PC-9 (cell line): ENCODE measurements at regions not wholly inside any gene's neighbourhood (a gene's known extent, or its start where the extent isn't known, plus 50 kb on each side); places are given as distances from the start of the nearest gene placed in this dataset.

Source experiments
- BruUV-seq: library from RNA; stranded (reverse); fragments of 400-500 nt; replicated peaks from 2 replicates; lab custom pipeline; 2021; lab: Mats Ljungman, UMichigan
- CTCF ChIA-PET: fragments of 300-600 bp; sonication (Branson Sonifier 250); formaldehyde crosslinking; loops from one replicate; lab custom pipeline; 2022; ENCODE audit warnings: antibody characterized with exemption; lab: Charles Lee
- POLR2A ChIA-PET: fragments of 300-600 bp; sonication (Branson Sonifier 250); formaldehyde crosslinking; loops from one replicate; lab custom pipeline; 2022; ENCODE audit warnings: antibody characterized with exemption; ENCODE audit not compliant: unreplicated experiment; lab: Charles Lee
- DNase-seq, 2 experiments: peaks; one replicate each; pipeline versions ENCODE4 v3.0.0 to v3.0.0-alpha.2; 2015 to 2022; ENCODE audit warnings: mixed read lengths in 1 of 2
- H2AFZ ChIP-seq: fragments of 200-600 bp; sonication (generic); 2 replicates; pipeline ENCODE4 v1.8.1; 2017; ENCODE audit warnings: antibody characterized with exemption
- H3F3A ChIP-seq: fragments of 200-600 bp; sonication (generic); 2 replicates; pipeline ENCODE4 v1.8.1; 2017; ENCODE audit warnings: antibody characterized with exemption, mild to moderate bottlenecking, low read depth; ENCODE audit not compliant: insufficient read depth
- H3K27ac ChIP-seq: fragments of 200-600 bp; sonication (generic); 2 replicates; pipeline ENCODE4 v1.6.1; 2016; ENCODE audit warnings: mixed run types
- H3K27me3 ChIP-seq: fragments of 200-600 bp; sonication (generic); 2 replicates; pipeline ENCODE4 v1.6.1; 2016; ENCODE audit warnings: low read depth, mixed run types; ENCODE audit not compliant: insufficient read depth
- H3K36me3 ChIP-seq: fragments of 200-600 bp; sonication (generic); 2 replicates; pipeline ENCODE4 v1.6.1; 2016; ENCODE audit warnings: low read depth, mixed run types
- H3K4me1 ChIP-seq: fragments of 200-600 bp; sonication (generic); replicated peaks from 2 replicates; pipeline ENCODE4 v1.6.1; 2016; ENCODE audit warnings: mixed run types; ENCODE audit not compliant: insufficient read depth
- H3K4me2 ChIP-seq: fragments of 200-600 bp; sonication (generic); 2 replicates; pipeline ENCODE4 v1.6.1; 2017; ENCODE audit warnings: mixed run types
- H3K4me3 ChIP-seq: fragments of 200-600 bp; sonication (generic); 2 replicates; pipeline ENCODE4 v1.6.1; 2016; ENCODE audit warnings: mixed run types
- H3K79me2 ChIP-seq: fragments of 200-600 bp; sonication (generic); 2 replicates; pipeline ENCODE4 v1.6.1; 2017; ENCODE audit warnings: low read depth, mixed run types
- H3K9me2 ChIP-seq: fragments of 200-600 bp; sonication (generic); 2 replicates; pipeline ENCODE4 v1.8.1; 2017; ENCODE audit warnings: mild to moderate bottlenecking; ENCODE audit not compliant: insufficient read depth
- H3K9me3 ChIP-seq: fragments of 200-600 bp; sonication (generic); 2 replicates; pipeline ENCODE4 v1.8.1; 2016; ENCODE audit warnings: low read depth; ENCODE audit not compliant: insufficient read depth
- H4K20me1 ChIP-seq: fragments of 200-600 bp; sonication (generic); 2 replicates; pipeline ENCODE4 v1.8.1; 2017; ENCODE audit not compliant: insufficient read depth
- EZH2 ChIP-seq: fragments of 200-600 bp; sonication (generic); IDR thresholded peaks from 2 replicates; pipeline ENCODE4 v1.8.0; 2017; ENCODE audit warnings: antibody characterized with exemption, low read depth
- intact Hi-C: fragments of 100-400 bp; cut with micrococcal nuclease; formaldehyde crosslinking; loops from one replicate; pipeline ENCODE4 v1.10.0; 2022; ENCODE audit not compliant: unreplicated experiment
- TF ChIP-seq, protein P1 (sequence below): fragments of 200-600 bp; sonication (generic); conservative IDR thresholded peaks from 2 replicates; pipeline ENCODE4 v1.6.1; 2017; ENCODE audit warnings: mixed run types, antibody characterized with exemption, mild to moderate bottlenecking, moderate library complexity

DNA sequence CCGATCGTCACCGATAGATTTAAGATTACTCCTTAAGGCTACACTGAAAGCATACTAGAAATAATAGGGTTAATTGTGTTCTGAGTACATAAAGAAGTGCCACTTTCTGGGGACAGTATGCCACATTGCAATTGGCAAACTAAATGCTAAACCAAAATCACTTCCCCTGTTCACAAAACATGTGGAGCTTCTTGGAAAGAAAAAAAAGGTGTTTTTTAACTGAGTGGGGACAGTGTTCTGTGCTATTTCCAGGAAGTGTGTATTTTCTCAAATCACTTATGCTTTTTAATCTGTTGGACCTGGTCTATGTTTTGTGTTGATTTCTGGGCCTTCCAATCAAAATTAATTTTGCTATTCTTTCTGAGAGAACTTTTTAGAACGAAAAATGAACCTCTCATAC lies 149.3 kb upstream of the MPDZ start:
- H3K79me2 ChIP-seq, result no peaks in the 10 kb centered on the region
- no peak overlapping the region for H2AFZ ChIP-seq
- no peak overlapping the region for H3K4me3 ChIP-seq
- ChIA-PET CTCF (interaction anchor here (1.1 kb wide), 1 partner anchor 1005 kb away, joined by 4 read pairs; no protein-coding TSS in a partner anchor), POLR2A (no interaction called here)
- H3K9me3 ChIP-seq, result no peaks in the 10 kb centered on the region
- no peaks in the 10 kb centered on the region for H4K20me1 ChIP-seq
- intact Hi-C loops, result loop anchor here (5.0 kb wide), 1 partner anchor 711 kb away; no protein-coding TSS in a partner anchor
- H3K27me3 ChIP-seq, result no peaks in the 10 kb centered on the region
- no peaks in the 10 kb centered on the region for H3K9me2 ChIP-seq
- TF ChIP-seq EZH2, result no peak
- TF ChIP-seq, protein P1, sequence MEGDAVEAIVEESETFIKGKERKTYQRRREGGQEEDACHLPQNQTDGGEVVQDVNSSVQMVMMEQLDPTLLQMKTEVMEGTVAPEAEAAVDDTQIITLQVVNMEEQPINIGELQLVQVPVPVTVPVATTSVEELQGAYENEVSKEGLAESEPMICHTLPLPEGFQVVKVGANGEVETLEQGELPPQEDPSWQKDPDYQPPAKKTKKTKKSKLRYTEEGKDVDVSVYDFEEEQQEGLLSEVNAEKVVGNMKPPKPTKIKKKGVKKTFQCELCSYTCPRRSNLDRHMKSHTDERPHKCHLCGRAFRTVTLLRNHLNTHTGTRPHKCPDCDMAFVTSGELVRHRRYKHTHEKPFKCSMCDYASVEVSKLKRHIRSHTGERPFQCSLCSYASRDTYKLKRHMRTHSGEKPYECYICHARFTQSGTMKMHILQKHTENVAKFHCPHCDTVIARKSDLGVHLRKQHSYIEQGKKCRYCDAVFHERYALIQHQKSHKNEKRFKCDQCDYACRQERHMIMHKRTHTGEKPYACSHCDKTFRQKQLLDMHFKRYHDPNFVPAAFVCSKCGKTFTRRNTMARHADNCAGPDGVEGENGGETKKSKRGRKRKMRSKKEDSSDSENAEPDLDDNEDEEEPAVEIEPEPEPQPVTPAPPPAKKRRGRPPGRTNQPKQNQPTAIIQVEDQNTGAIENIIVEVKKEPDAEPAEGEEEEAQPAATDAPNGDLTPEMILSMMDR, result no peak
- H3K27ac ChIP-seq, result no peak overlapping the region
- H3K36me3 ChIP-seq, result no peaks in the 10 kb centered on the region
- no TSS peak for BruUV-seq
- H3K4me1 ChIP-seq, result no peaks in the 10 kb centered on the region
- DNase-seq, result no peak
- no peak overlapping the region for H3K4me2 ChIP-seq
- H3F3A ChIP-seq, result no peaks in the 10 kb centered on the region

DNA sequence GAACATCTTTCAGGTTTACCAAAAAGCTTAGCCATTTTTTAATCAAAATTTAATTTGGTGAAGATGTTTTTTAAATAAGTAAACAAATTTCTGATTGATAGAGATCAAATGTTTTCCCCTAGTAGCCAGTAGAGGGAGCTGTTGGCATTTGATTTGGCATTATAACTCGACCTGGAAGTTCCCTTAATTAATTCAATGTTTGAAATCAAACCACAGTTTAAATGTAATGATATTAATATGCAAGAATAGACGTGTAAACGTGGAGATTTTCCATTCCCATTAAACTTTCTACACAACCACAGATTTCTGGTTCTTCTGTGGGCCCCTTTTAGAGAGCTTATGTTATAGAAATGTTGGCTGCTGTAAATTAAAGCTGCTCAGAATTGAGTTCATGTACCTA lies 148.1 kb upstream of the MPDZ start:
- Histone ChIP-seq H4K20me1 (no peaks in the 10 kb centered on the region), H3K27me3 (no peaks in the 10 kb centered on the region), H3K9me2 (no peaks in the 10 kb centered on the region), H2AFZ (no peak overlapping the region), H3K4me3 (no peak overlapping the region), H3K4me1 (no peaks in the 10 kb centered on the region), H3K27ac (no peak overlapping the region), H3K4me2 (no peak overlapping the region), H3F3A (no peaks in the 10 kb centered on the region), H3K79me2 (no peaks in the 10 kb centered on the region), H3K36me3 (no peaks in the 10 kb centered on the region), H3K9me3 (no peaks in the 10 kb centered on the region)
- ChIA-PET CTCF (interaction anchor here (0.7 to 1.1 kb wide), 3 partner anchors 786 to 1006 kb away, joined by 4 to 19 read pairs (median 5); no protein-coding TSS in a partner anchor), POLR2A (no interaction called here)
- TF ChIP-seq EZH2, result no peak
- TF ChIP-seq, protein P1, result peak; percentile 80
- BruUV-seq, result no TSS peak
- DNase-seq, result peak in 1 of 2 experiments; percentile 5
- intact Hi-C loops, result loop anchor here (2.0 to 5.0 kb wide), 4 partner anchors 710 to 1341 kb away; no protein-coding TSS in a partner anchor

DNA sequence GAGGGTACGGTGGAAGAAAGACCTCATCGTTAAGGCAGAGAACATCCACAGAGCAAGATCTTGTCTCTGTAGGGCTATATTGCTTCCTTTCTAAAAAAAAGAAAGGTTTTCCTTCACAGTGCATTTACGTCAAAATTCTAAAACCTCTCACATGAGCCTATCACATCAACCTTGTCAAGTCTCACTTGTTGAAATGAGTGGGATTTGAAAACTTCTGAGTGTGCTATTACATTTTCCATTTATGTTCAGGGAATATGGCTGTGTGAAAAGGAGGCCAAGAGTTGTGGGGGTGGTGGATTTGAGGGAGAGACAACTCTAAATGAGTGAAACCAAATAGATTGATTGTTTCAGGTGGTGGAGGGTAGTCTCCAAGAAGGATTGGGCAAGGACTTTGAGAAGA lies 147.1 kb upstream of the MPDZ start:
- H3K79me2 ChIP-seq, result no peaks in the 10 kb centered on the region
- no peaks in the 10 kb centered on the region for H3K36me3 ChIP-seq
- H3K4me2 ChIP-seq, result no peak overlapping the region
- H2AFZ ChIP-seq, result no peak overlapping the region
- no peaks in the 10 kb centered on the region for H3K4me1 ChIP-seq
- no peaks in the 10 kb centered on the region for H4K20me1 ChIP-seq
- H3K9me3 ChIP-seq, result no peaks in the 10 kb centered on the region
- POLR2A ChIA-PET, result no interaction called here
- no peaks in the 10 kb centered on the region for H3F3A ChIP-seq
- BruUV-seq, result no TSS peak
- H3K4me3 ChIP-seq, result no peak overlapping the region
- H3K27ac ChIP-seq, result no peak overlapping the region
- no peaks in the 10 kb centered on the region for H3K27me3 ChIP-seq
- intact Hi-C loops, result loop anchor here (2.0 to 5.0 kb wide), 4 partner anchors 709 to 1342 kb away; no protein-coding TSS in a partner anchor
- H3K9me2 ChIP-seq, result no peaks in the 10 kb centered on the region
- no peak for TF ChIP-seq EZH2
- TF ChIP-seq, protein P1, result no peak
- CTCF ChIA-PET, result no interaction called here
- DNase-seq, result no peak
